PC-9 (cell line): ENCODE measurements at regions not wholly inside any gene's neighbourhood (a gene's known extent, or its start where the extent isn't known, plus 50 kb on each side); places are given as distances from the start of the nearest gene placed in this dataset.

Experiments
- BruUV-seq: library from RNA; stranded (reverse); fragments of 400-500 nt; replicated peaks from 2 replicates; lab custom pipeline; 2021; lab: Mats Ljungman, UMichigan
- CTCF ChIA-PET: fragments of 300-600 bp; sonication (Branson Sonifier 250); formaldehyde crosslinking; loops from one replicate; lab custom pipeline; 2022; ENCODE audit warnings: antibody characterized with exemption; lab: Charles Lee
- POLR2A ChIA-PET: fragments of 300-600 bp; sonication (Branson Sonifier 250); formaldehyde crosslinking; loops from one replicate; lab custom pipeline; 2022; ENCODE audit warnings: antibody characterized with exemption; ENCODE audit not compliant: unreplicated experiment; lab: Charles Lee
- DNase-seq, 2 experiments: peaks; one replicate each; pipeline versions ENCODE4 v3.0.0 to v3.0.0-alpha.2; 2015 to 2022; ENCODE audit warnings: mixed read lengths in 1 of 2
- H2AFZ ChIP-seq: fragments of 200-600 bp; sonication (generic); 2 replicates; pipeline ENCODE4 v1.8.1; 2017; ENCODE audit warnings: antibody characterized with exemption
- H3F3A ChIP-seq: fragments of 200-600 bp; sonication (generic); 2 replicates; pipeline ENCODE4 v1.8.1; 2017; ENCODE audit warnings: antibody characterized with exemption, mild to moderate bottlenecking, low read depth; ENCODE audit not compliant: insufficient read depth
- H3K27ac ChIP-seq: fragments of 200-600 bp; sonication (generic); 2 replicates; pipeline ENCODE4 v1.6.1; 2016; ENCODE audit warnings: mixed run types
- H3K27me3 ChIP-seq: fragments of 200-600 bp; sonication (generic); 2 replicates; pipeline ENCODE4 v1.6.1; 2016; ENCODE audit warnings: low read depth, mixed run types; ENCODE audit not compliant: insufficient read depth
- H3K36me3 ChIP-seq: fragments of 200-600 bp; sonication (generic); 2 replicates; pipeline ENCODE4 v1.6.1; 2016; ENCODE audit warnings: low read depth, mixed run types
- H3K4me1 ChIP-seq: fragments of 200-600 bp; sonication (generic); replicated peaks from 2 replicates; pipeline ENCODE4 v1.6.1; 2016; ENCODE audit warnings: mixed run types; ENCODE audit not compliant: insufficient read depth
- H3K4me2 ChIP-seq: fragments of 200-600 bp; sonication (generic); 2 replicates; pipeline ENCODE4 v1.6.1; 2017; ENCODE audit warnings: mixed run types
- H3K4me3 ChIP-seq: fragments of 200-600 bp; sonication (generic); 2 replicates; pipeline ENCODE4 v1.6.1; 2016; ENCODE audit warnings: mixed run types
- H3K79me2 ChIP-seq: fragments of 200-600 bp; sonication (generic); 2 replicates; pipeline ENCODE4 v1.6.1; 2017; ENCODE audit warnings: low read depth, mixed run types
- H3K9me2 ChIP-seq: fragments of 200-600 bp; sonication (generic); 2 replicates; pipeline ENCODE4 v1.8.1; 2017; ENCODE audit warnings: mild to moderate bottlenecking; ENCODE audit not compliant: insufficient read depth
- H3K9me3 ChIP-seq: fragments of 200-600 bp; sonication (generic); 2 replicates; pipeline ENCODE4 v1.8.1; 2016; ENCODE audit warnings: low read depth; ENCODE audit not compliant: insufficient read depth
- H4K20me1 ChIP-seq: fragments of 200-600 bp; sonication (generic); 2 replicates; pipeline ENCODE4 v1.8.1; 2017; ENCODE audit not compliant: insufficient read depth
- EZH2 ChIP-seq: fragments of 200-600 bp; sonication (generic); IDR thresholded peaks from 2 replicates; pipeline ENCODE4 v1.8.0; 2017; ENCODE audit warnings: antibody characterized with exemption, low read depth
- intact Hi-C: fragments of 100-400 bp; cut with micrococcal nuclease; formaldehyde crosslinking; loops from one replicate; pipeline ENCODE4 v1.10.0; 2022; ENCODE audit not compliant: unreplicated experiment
- TF ChIP-seq, protein P1 (sequence below): fragments of 200-600 bp; sonication (generic); conservative IDR thresholded peaks from 2 replicates; pipeline ENCODE4 v1.6.1; 2017; ENCODE audit warnings: mixed run types, antibody characterized with exemption, mild to moderate bottlenecking, moderate library complexity

DNA sequence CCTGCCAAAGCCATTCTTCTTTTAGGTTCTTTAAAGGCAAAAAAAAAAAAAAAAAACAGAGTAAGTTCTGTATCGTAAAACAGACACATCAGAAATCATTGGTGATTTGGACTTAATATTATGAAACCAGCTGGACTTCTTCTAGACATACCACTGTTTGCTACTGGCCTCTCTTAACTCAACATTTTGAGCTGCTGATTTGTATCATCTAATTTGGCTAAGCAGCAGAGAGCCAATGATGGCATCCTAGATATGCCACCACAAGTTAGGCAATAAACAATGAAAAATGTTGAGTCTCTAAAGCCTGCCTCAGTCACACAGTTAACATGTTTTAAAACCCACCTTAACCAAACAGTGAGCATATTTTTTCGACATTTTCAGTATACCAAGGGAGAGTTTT lies 1034.3 kb upstream of the NXPH2 start:
- TF ChIP-seq EZH2, result no peak
- TF ChIP-seq, protein P1, sequence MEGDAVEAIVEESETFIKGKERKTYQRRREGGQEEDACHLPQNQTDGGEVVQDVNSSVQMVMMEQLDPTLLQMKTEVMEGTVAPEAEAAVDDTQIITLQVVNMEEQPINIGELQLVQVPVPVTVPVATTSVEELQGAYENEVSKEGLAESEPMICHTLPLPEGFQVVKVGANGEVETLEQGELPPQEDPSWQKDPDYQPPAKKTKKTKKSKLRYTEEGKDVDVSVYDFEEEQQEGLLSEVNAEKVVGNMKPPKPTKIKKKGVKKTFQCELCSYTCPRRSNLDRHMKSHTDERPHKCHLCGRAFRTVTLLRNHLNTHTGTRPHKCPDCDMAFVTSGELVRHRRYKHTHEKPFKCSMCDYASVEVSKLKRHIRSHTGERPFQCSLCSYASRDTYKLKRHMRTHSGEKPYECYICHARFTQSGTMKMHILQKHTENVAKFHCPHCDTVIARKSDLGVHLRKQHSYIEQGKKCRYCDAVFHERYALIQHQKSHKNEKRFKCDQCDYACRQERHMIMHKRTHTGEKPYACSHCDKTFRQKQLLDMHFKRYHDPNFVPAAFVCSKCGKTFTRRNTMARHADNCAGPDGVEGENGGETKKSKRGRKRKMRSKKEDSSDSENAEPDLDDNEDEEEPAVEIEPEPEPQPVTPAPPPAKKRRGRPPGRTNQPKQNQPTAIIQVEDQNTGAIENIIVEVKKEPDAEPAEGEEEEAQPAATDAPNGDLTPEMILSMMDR, result no peak
- Histone ChIP-seq H3K27ac (no peak overlapping the region), H3K27me3 (no peaks in the 10 kb centered on the region), H2AFZ (no peak overlapping the region), H3F3A (no peaks in the 10 kb centered on the region), H3K4me3 (no peak overlapping the region), H3K79me2 (no peaks in the 10 kb centered on the region), H4K20me1 (no peaks in the 10 kb centered on the region), H3K36me3 (no peaks in the 10 kb centered on the region), H3K9me2 (no peaks in the 10 kb centered on the region), H3K4me2 (no peak overlapping the region), H3K9me3 (no peaks in the 10 kb centered on the region), H3K4me1 (no peaks in the 10 kb centered on the region)
- intact Hi-C loops, result no loop called here
- no TSS peak for BruUV-seq
- CTCF ChIA-PET, result no interaction called here
- no peak for DNase-seq
- POLR2A ChIA-PET, result no interaction called here

DNA sequence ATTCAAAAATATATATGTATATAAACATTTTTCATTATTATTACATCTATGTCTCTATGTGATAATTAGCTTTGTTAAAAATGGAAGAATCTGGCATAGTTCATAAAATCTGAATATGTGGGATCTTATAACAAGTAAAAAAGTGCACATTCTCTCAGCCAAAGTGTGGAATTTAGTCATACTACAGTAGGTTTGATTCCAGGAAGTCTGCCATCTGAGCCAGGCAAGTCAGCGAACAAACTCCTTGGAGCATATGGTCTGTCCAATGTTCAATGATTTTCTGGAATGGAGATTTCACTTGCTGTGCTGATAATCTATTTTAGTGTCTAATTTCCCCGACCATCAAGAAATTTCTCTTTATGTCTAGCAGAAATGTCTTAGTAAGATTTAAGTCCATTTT lies 1033.2 kb upstream of the NXPH2 start:
- no peaks in the 10 kb centered on the region for H4K20me1 ChIP-seq
- no TSS peak for BruUV-seq
- H3K9me2 ChIP-seq, result no peaks in the 10 kb centered on the region
- H3F3A ChIP-seq, result no peaks in the 10 kb centered on the region
- DNase-seq, result no peak
- no peaks in the 10 kb centered on the region for H3K4me1 ChIP-seq
- H3K79me2 ChIP-seq, result no peaks in the 10 kb centered on the region
- H3K9me3 ChIP-seq, result no peaks in the 10 kb centered on the region
- POLR2A ChIA-PET, result no interaction called here
- no peak overlapping the region for H3K4me3 ChIP-seq
- no peaks in the 10 kb centered on the region for H3K36me3 ChIP-seq
- intact Hi-C loops, result no loop called here
- no peaks in the 10 kb centered on the region for H3K27me3 ChIP-seq
- no peak overlapping the region for H3K4me2 ChIP-seq
- CTCF ChIA-PET, result no interaction called here
- no peak overlapping the region for H3K27ac ChIP-seq
- TF ChIP-seq, protein P1, result no peak
- TF ChIP-seq EZH2, result no peak
- no peak overlapping the region for H2AFZ ChIP-seq

DNA sequence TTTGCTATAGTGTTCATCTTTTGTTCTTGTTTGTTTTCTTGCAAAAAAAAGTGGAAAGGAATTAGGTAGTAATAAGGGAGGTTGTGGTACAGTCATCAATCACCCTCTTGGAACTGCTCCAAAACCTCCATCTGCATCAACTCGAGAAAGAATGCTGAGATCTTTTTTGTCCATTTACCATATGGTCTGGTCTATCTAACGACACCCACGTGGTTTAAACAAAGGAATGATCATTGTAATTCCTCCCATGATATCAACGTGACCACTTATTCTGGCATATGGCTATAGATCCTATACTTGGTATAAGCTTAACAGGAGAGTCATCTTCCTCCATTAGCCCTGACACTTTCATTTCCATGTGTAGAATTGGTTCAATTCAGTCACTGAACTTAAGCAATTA lies 1025.3 kb upstream of the NXPH2 start:
- intact Hi-C loops, result no loop called here
- Histone ChIP-seq H3K27ac (no peak overlapping the region), H3K4me1 (no peaks in the 10 kb centered on the region), H3K9me3 (no peaks in the 10 kb centered on the region), H3K36me3 (no peaks in the 10 kb centered on the region), H3F3A (no peaks in the 10 kb centered on the region), H3K4me3 (no peak overlapping the region), H3K79me2 (no peaks in the 10 kb centered on the region), H3K4me2 (no peak overlapping the region), H3K9me2 (no peaks in the 10 kb centered on the region; the same call in none of the 2 replicates), H4K20me1 (no peaks in the 10 kb centered on the region), H2AFZ (no peak overlapping the region), H3K27me3 (no peaks in the 10 kb centered on the region)
- ChIA-PET CTCF (no interaction called here), POLR2A (no interaction called here)
- no TSS peak for BruUV-seq
- no peak for DNase-seq
- TF ChIP-seq, protein P1, result no peak
- TF ChIP-seq EZH2, result no peak
